SKM-1 (cell line): ENCODE measurements at regions not wholly inside any gene's neighbourhood (a gene's known extent, or its start where the extent isn't known, plus 50 kb on each side); places are given as distances from the start of the nearest gene placed in this dataset.
"Not testable (repeated sequence)": the region's sequence is repeated elsewhere in the genome, so short reads cannot be mapped to it uniquely, and the experiment has no call there.

ENCODE experiments used
- DNase-seq: peaks from one replicate; lab custom pipeline; 2025; ENCODE audit not compliant: unreplicated experiment; lab: John Stamatoyannopoulos, UW

- DNase-seq, result not testable (repeated sequence)
These were observed 402.6 kb downstream of the TBC1D32 start for GRCh38 chr6:120931520-120932180.

GRCh38 chr6:120930500-120930899 lies 403.8 kb downstream of the TBC1D32 start:
- DNase-seq, result not testable (repeated sequence)

GRCh38 chr6:120924214-120924613 lies 410.1 kb downstream of the TBC1D32 start:
- no peak for DNase-seq

- no peak for DNase-seq
These were observed 416.1 kb downstream of the TBC1D32 start for GRCh38 chr6:120918137-120918536.

GRCh38 chr6:120916844-120917243 lies 417.4 kb downstream of the TBC1D32 start:
- DNase-seq, result no peak

GRCh38 chr6:120913486-120913885 lies 420.8 kb downstream of the TBC1D32 start:
- no peak for DNase-seq

GRCh38 chr6:120908767-120909166 lies 425.5 kb downstream of the TBC1D32 start:
- DNase-seq, result no peak

- no peak for DNase-seq
These were observed 430.4 kb downstream of the TBC1D32 start for GRCh38 chr6:120903836-120904235.

- no peak for DNase-seq
These were observed 434.3 kb downstream of the TBC1D32 start for GRCh38 chr6:120899932-120900331.

- DNase-seq, result no peak
These were observed 440.2 kb downstream of the TBC1D32 start for GRCh38 chr6:120894077-120894476.

GRCh38 chr6:120876931-120877330 lies 457.3 kb downstream of the TBC1D32 start:
- DNase-seq, result no peak

- no peak for DNase-seq
These were observed 457.9 kb downstream of the TBC1D32 start for GRCh38 chr6:120876424-120876823.

- DNase-seq, result no peak
These were observed 458.4 kb downstream of the TBC1D32 start for GRCh38 chr6:120875900-120876299.

GRCh38 chr6:120874422-120874821 lies 459.9 kb downstream of the TBC1D32 start:
- no peak for DNase-seq

- DNase-seq, result no peak
These were observed 461.0 kb downstream of the TBC1D32 start for GRCh38 chr6:120873125-120873865.

- no peak for DNase-seq
These were observed 462.1 kb downstream of the TBC1D32 start for GRCh38 chr6:120872262-120872578.

- DNase-seq, result no peak
These were observed 462.6 kb downstream of the TBC1D32 start for GRCh38 chr6:120871416-120872261.

- DNase-seq, result no peak
These were observed 464.9 kb downstream of the TBC1D32 start for GRCh38 chr6:120869397-120869796.

GRCh38 chr6:120857422-120857821 lies 476.9 kb downstream of the TBC1D32 start:
- DNase-seq, result no peak

- DNase-seq, result no peak
These were observed 479.7 kb downstream of the TBC1D32 start for GRCh38 chr6:120854583-120854982.

GRCh38 chr6:120853489-120853888 lies 480.8 kb downstream of the TBC1D32 start:
- DNase-seq, result no peak
